ENCODE measurements at regions not wholly inside any gene's neighbourhood (a gene's known extent, or its start where the extent isn't known, plus 50 kb on each side); places are given as distances from the start of the nearest gene placed in this dataset.
A peak's percentile ranks its signal among the peaks of the same experiment; 100 is the strongest.
"Not testable (repeated sequence)": the region's sequence is repeated elsewhere in the genome, so short reads cannot be mapped to it uniquely, and the experiment has no call there.

DNA sequence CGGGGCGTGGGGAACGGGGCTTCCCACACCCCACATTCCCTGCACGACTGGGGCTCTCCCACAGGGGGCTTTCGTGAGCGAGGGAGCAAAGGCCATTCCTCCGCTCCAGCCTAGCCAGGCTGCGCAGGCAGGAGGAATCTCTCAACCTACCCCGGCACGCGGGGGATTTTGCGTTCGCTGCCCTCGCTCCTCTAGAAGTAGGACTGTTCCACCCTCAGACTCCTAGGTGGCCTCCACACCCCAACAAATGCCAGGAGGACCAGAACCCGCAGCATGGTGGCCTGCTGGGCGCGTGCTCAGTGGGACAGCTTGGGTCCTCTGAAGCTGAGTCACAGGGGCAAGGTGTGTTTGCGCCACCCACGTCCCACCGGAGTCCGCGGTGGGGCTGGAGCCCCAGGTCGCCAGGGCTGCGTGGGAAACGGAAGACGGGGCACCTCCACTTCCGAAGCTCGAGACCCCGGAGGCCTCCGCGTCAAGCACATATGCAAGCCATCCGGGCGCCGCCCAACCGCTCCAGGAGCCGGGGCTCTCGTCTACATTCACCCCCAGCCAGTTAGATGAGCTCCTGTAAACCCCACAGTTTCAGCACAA lies 1938.5 kb upstream of the DEFB115 start:
- no peak overlapping the region for H3K27ac ChIP-seq
- no peaks in the 10 kb centered on the region for H3K36me3 ChIP-seq
- no peak for TF ChIP-seq CTCF (IDR thresholded peaks at IDR 0.05)
- ATAC-seq (no peak), DNase-seq (no peak)
- H3K9me3 ChIP-seq, result peaks cover 0 to 17% of the 10 kb centered on the region in 2 donors
- peaks cover 0 to 28% of the 10 kb centered on the region in 2 donors for H3K27me3 ChIP-seq
- intact Hi-C loops (cut with DNase I), result no loop called here
- H3K4me3 ChIP-seq, result no peak overlapping the region
- H3K4me1 ChIP-seq, result no peaks in the 10 kb centered on the region

DNA sequence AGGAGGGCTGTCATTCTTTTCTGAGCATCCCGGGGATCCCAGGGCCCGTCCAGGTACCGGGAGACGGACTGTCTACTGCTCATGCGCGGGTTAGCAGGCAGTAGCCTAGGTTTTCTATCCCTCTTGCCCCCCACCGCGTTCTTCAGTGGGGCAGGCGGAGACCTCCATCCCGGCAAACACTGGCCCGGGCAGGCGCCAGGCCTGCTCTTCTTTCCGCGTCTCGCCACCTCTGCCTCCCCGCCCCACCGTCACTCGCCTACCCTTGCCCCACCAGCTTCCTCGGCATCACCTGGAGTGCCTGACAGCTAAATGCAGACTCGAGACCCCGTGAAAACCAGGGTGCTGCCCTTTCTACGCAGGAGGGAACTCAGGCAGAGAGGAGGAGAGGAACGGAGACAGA lies 1937.7 kb upstream of the DEFB115 start:
- peaks cover 0 to 15% of the 10 kb centered on the region in 2 donors for H3K9me3 ChIP-seq
- ATAC-seq (no peak), DNase-seq (no peak)
- no peaks in the 10 kb centered on the region for H3K4me1 ChIP-seq
- no peak for TF ChIP-seq CTCF (IDR thresholded peaks at IDR 0.05)
- no peaks in the 10 kb centered on the region for H3K36me3 ChIP-seq
- no peak overlapping the region for H3K4me3 ChIP-seq
- intact Hi-C loops (cut with DNase I), result no loop called here
- H3K27ac ChIP-seq, result no peak overlapping the region
- H3K27me3 ChIP-seq, result peaks cover 0 to 34% of the 10 kb centered on the region in 2 donors

- H3K4me3 ChIP-seq; ATAC-seq; H3K4me1 ChIP-seq; H3K27ac ChIP-seq; intact Hi-C loops (cut with DNase I); DNase-seq; H3K36me3 ChIP-seq: not testable (repeated sequence)
- H3K27me3 ChIP-seq, result peaks cover 0 to 40% of the 10 kb centered on the region in 2 donors
- peaks cover 0 to 14% of the 10 kb centered on the region in 2 donors for H3K9me3 ChIP-seq
Observed at GRCh38 chr20:29320216-29320949, 1937.1 kb upstream of the DEFB115 start.

DNA sequence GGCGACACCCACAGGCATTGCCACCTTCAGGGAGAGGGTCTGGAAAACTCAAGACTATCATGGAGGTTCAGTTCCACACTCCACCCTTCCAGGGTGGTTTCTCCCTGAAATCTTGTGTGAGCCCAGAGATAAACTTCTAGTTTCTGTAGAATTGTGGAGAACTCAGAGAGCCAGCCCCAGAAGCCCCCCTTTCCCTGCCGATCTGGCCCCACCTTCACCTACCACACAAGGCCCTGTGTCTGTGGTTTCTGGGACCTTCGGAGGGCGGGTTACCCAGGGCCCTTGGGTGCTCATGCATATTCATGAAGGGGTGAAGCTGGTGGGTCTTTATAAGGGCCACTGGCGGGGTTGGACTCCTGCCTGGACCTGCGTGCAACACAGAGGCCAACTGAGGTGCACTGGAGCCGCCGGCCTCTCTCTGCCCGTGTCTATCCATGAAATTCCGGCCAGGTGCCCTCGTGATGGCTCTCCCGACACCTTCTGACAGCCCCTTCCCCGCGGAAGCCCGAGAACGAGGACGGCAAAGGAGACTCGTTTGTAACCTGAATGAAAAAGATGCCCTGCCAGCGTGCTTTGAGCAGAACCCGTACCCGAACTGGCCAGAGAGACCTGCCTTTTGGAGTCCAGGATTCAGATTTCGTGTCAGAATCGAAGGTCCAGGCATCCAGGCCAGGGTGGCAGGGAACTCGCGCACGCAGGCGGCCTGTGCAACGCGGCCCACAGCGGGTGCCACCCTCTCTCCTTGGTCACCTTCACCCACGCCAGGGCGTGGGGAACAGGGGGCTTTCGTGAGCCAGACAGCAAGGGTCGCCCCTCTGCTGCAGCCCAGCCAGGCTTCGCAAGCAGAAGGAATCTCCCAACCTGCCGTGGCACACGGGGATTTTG lies 1933.6 kb upstream of the DEFB115 start:
- H3K4me1 ChIP-seq; H3K9me3 ChIP-seq; intact Hi-C loops (cut with DNase I); H3K27ac ChIP-seq; ATAC-seq; DNase-seq; H3K36me3 ChIP-seq; H3K4me3 ChIP-seq: not testable (repeated sequence)
- peaks cover 0 to 53% of the 10 kb centered on the region in 2 donors for H3K27me3 ChIP-seq

DNA sequence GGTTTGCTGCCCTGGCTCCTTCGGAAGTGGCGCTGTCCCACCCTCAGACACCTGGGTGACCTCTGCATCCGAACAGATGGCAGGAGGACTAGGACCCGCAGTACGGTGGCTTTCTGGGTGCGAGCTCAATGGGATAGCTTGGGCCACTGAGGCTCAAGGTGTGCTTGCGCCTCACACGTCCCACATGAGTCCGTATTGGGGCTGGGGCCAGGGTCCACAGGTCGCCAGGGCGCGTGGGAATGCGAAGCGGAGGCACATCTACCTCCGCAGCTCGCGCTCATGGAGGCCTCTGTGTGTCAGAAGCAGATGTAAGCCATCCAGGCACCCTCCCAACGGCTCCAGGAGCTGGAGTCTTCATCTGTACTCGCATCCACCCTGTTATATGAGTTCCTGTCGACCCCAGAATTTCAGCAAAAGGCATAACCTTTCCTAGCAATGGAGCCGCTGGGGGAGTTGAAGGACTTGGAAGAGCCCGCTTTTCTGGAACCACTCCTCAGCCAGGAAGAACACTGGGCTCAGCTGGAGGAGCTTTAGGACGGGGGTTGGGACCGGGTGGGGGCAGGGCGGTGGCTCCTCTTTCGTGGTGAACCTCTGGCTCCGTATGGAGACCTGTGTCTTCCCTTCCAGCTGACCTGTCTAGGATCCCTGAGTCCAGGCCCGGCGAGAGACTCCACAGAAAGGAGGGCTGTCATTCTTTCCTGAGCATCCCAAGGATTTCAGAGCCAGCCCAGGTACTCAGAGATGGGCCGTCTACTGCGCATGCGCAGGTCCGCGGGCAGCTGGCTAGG lies 1932.8 kb upstream of the DEFB115 start:
- H3K4me3 ChIP-seq; H3K4me1 ChIP-seq; DNase-seq; intact Hi-C loops (cut with DNase I); H3K27ac ChIP-seq; H3K9me3 ChIP-seq; H3K36me3 ChIP-seq; ATAC-seq: not testable (repeated sequence)
- peaks cover 0 to 44% of the 10 kb centered on the region in 2 donors for H3K27me3 ChIP-seq

DNA sequence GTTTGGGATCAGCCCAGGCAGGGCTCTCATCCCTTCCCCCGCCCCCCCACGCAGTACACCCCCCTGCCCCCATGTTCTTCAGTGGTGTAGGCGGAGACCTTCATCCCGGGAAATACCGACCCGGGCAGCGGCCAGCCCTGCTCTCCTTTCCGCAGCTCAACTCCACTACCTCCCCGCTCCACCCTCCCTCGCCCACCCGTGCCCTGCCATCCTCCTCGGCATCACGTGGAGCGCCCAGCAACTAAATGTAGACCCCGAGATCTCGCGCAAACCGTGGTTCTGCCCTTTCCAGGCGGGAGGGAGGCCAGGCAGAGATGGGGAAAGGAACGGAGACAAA lies 1932.2 kb upstream of the DEFB115 start:
- TF ChIP-seq CTCF (IDR thresholded peaks at IDR 0.05), result no peak
- intact Hi-C loops (cut with DNase I), result no loop called here
- DNase-seq, result peak in 1 of 4 donors; percentile 79
- H3K36me3 ChIP-seq, result no peaks in the 10 kb centered on the region
- no peak overlapping the region for H3K4me3 ChIP-seq
- H3K27me3 ChIP-seq, result peaks cover 0 to 39% of the 10 kb centered on the region in 2 donors
- peaks cover 0 to under 1% of the 10 kb centered on the region in 2 donors for H3K9me3 ChIP-seq
- no peak for ATAC-seq
- no peaks in the 10 kb centered on the region for H3K4me1 ChIP-seq
- H3K27ac ChIP-seq, result no peak overlapping the region

DNA sequence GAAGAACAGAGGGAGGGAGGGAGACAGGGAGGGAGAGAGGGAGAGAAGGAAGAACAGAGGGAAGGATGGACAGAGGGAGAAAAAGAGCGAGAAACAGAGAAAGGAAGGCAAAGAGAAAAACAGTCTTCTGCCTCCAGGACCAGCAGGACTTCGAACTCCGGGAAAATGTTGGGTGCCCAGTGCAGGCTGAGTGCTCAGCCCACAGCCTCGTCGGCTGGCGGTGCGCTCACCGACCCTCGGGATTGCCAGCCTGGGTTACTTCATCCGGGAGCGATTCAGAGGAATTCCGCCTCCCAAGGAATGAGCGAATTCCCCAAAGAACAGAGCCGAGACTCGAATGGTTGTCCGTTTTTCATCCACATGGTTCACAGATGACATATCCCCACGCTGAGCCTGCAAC lies 1931.7 kb upstream of the DEFB115 start:
- H3K4me1 ChIP-seq; H3K36me3 ChIP-seq; intact Hi-C loops (cut with DNase I); ATAC-seq; H3K27ac ChIP-seq; H3K4me3 ChIP-seq; H3K9me3 ChIP-seq; DNase-seq: not testable (repeated sequence)
- peaks cover 0 to 34% of the 10 kb centered on the region in 2 donors for H3K27me3 ChIP-seq
